Left ventricle myocardium inferior (tissue), 1 donor: ENCODE measurements at regions not wholly inside any gene's neighbourhood (a gene's known extent, or its start where the extent isn't known, plus 50 kb on each side); places are given as distances from the start of the nearest gene placed in this dataset.

ENCODE experiments used
- DNase-seq: peaks from one replicate; pipeline ENCODE4 v3.0.0-alpha.2; 2020
- H3K27ac ChIP-seq: fragments of 200-600 bp; replicated peaks from 2 replicates; pipeline ENCODE4 v1.8.0; 2021
- H3K27me3 ChIP-seq: fragments of 200-600 bp; 2 replicates; pipeline ENCODE4 v1.8.0; 2021; ENCODE audit warnings: low read depth
- H3K36me3 ChIP-seq: fragments of 200-600 bp; 2 replicates; pipeline ENCODE4 v1.8.0; 2021
- H3K4me1 ChIP-seq: fragments of 200-600 bp; 2 replicates; pipeline ENCODE4 v1.8.0; 2021
- H3K4me3 ChIP-seq: fragments of 200-600 bp; 2 replicates; pipeline ENCODE4 v1.8.0; 2021; ENCODE audit warnings: mild to moderate bottlenecking, moderate library complexity
- H3K9me3 ChIP-seq: fragments of 200-600 bp; replicated peaks from 2 replicates; pipeline ENCODE4 v1.8.0; 2021
- intact Hi-C: fragments of 100-400 bp; cut with micrococcal nuclease; formaldehyde crosslinking; loops from one replicate; pipeline ENCODE4 v1.11.0; 2022
- TF ChIP-seq, protein P1 (sequence below): fragments of 200-600 bp; IDR thresholded peaks from 2 replicates; pipeline ENCODE4 v1.8.0; 2021; ENCODE audit warnings: antibody characterized with exemption, mild to moderate bottlenecking, borderline replicate concordance
- donor health status: DM: no; HTN: yes; CAD: no; lungs with severe emphysema.

DNA sequence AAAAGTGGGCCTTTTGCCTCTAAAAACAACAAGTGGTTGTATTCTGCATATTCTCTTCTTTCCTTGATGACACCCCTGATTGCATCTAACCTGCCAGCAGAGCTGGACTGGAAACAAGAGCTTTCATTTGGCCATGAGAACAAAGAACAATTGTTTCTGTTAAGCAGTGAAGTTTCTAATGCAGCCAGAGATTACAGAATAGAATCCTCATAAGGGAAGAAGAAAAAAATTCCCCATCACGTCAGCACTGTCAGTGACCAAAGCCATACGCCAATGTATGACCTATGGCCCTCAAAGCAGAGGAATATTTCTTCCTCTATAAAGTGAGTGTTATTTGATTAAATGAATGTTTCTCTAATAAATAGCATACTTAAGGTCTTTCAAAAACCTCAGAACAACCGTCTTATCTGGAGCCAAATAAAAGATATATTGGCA, 529.1 kb upstream of the INTU start:
- H3K4me1 ChIP-seq: no peaks in the 10 kb centered on the region
- H3K36me3 ChIP-seq: no peaks in the 10 kb centered on the region
- H3K27ac ChIP-seq: no peak overlapping the region
- no peaks in the 10 kb centered on the region for H3K27me3 ChIP-seq
- H3K4me3 ChIP-seq: no peak overlapping the region
- intact Hi-C loops: no loop called here
- H3K9me3 ChIP-seq: peaks cover 20% of the 10 kb centered on the region
- DNase-seq: no peak
- TF ChIP-seq, protein P1, sequence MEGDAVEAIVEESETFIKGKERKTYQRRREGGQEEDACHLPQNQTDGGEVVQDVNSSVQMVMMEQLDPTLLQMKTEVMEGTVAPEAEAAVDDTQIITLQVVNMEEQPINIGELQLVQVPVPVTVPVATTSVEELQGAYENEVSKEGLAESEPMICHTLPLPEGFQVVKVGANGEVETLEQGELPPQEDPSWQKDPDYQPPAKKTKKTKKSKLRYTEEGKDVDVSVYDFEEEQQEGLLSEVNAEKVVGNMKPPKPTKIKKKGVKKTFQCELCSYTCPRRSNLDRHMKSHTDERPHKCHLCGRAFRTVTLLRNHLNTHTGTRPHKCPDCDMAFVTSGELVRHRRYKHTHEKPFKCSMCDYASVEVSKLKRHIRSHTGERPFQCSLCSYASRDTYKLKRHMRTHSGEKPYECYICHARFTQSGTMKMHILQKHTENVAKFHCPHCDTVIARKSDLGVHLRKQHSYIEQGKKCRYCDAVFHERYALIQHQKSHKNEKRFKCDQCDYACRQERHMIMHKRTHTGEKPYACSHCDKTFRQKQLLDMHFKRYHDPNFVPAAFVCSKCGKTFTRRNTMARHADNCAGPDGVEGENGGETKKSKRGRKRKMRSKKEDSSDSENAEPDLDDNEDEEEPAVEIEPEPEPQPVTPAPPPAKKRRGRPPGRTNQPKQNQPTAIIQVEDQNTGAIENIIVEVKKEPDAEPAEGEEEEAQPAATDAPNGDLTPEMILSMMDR: no peak

GRCh38 chr4:127113844-127114362, 518.9 kb upstream of the INTU start:
- H3K9me3 ChIP-seq: peaks cover 23% of the 10 kb centered on the region
- no peak for DNase-seq
- no peak overlapping the region for H3K4me3 ChIP-seq
- no peaks in the 10 kb centered on the region for H3K27me3 ChIP-seq
- intact Hi-C loops: no loop called here
- H3K4me1 ChIP-seq: no peaks in the 10 kb centered on the region
- no peaks in the 10 kb centered on the region for H3K36me3 ChIP-seq
- TF ChIP-seq, protein P1: no peak
- H3K27ac ChIP-seq: no peak overlapping the region

DNA sequence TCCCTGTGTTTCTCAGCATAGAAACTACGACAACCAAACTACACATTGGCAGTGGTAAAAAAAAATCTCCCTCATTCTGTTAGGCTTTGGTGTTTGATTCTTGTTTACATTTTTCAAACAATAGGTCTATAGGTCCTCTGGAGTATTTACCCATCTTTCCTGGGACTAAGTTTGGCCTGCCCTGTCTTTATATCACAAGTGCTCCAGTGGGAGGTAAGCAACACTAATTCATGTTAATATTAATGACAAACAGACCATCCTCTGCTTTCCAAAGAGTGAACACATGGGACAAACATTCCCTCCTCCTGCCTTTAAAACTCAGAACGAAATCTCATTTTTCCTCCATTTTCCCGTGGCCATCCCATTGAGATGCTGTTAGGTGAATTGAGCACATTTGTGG, 514.1 kb upstream of the INTU start:
- Histone ChIP-seq H3K36me3 (no peaks in the 10 kb centered on the region), H3K27ac (no peak overlapping the region), H3K4me3 (no peak overlapping the region), H3K4me1 (no peaks in the 10 kb centered on the region), H3K27me3 (no peaks in the 10 kb centered on the region), H3K9me3 (no peaks in the 10 kb centered on the region)
- TF ChIP-seq, protein P1: no peak
- intact Hi-C loops: no loop called here
- no peak for DNase-seq

DNA sequence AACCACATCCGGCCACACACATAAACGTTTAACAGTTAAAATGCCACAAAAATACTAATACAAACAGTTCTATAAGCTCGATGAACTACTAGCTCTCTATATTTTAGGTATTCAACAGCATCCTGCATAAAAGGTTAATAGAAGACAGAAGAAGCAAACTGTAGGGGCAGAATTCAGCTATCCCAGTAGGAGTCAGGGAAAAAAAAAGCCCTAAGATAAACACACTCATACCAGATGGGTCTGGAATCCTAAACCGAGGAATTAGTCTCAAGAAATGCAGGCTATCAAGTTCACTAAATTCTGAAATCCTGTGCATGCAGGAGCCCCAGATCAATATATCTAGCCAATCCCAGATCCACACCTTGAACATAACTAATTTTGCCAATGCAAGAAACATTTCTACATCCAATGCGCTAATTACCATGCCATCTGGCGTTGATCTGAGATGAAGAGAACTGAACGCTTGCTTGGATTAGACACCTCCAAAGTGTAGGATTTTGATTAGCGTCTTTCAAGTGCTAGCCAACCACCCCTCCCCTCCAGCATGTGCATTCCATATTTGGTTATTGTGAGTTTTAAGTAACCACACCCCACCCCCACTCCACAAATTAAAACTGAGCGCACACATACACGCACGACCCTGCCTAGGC, 512.2 kb upstream of the INTU start:
- TF ChIP-seq, protein P1: no peak
- no peak overlapping the region for H3K4me3 ChIP-seq
- H3K27me3 ChIP-seq: no peaks in the 10 kb centered on the region
- H3K9me3 ChIP-seq: no peaks in the 10 kb centered on the region
- DNase-seq: no peak
- no peaks in the 10 kb centered on the region for H3K36me3 ChIP-seq
- no peak overlapping the region for H3K27ac ChIP-seq
- intact Hi-C loops: no loop called here
- no peaks in the 10 kb centered on the region for H3K4me1 ChIP-seq

GRCh38 chr4:127124919-127125318, 507.8 kb upstream of the INTU start:
- no peak for DNase-seq
- TF ChIP-seq, protein P1: peak; percentile 31
- Histone ChIP-seq H3K4me1 (no peaks in the 10 kb centered on the region), H3K27me3 (no peaks in the 10 kb centered on the region), H3K36me3 (no peaks in the 10 kb centered on the region), H3K4me3 (no peak overlapping the region), H3K27ac (no peak overlapping the region), H3K9me3 (no peaks in the 10 kb centered on the region)
- intact Hi-C loops: no loop called here
